ENCODE measurements at regions not wholly inside any gene's neighbourhood (a gene's known extent, or its start where the extent isn't known, plus 50 kb on each side); places are given as distances from the start of the nearest gene placed in this dataset.
"Not testable (repeated sequence)": the region's sequence is repeated elsewhere in the genome, so short reads cannot be mapped to it uniquely, and the experiment has no call there.

- no peak for FAIRE-seq
Measured at GRCh38 chr2:147348931-147349555, 495.8 kb upstream of the ACVR2A start.

DNA sequence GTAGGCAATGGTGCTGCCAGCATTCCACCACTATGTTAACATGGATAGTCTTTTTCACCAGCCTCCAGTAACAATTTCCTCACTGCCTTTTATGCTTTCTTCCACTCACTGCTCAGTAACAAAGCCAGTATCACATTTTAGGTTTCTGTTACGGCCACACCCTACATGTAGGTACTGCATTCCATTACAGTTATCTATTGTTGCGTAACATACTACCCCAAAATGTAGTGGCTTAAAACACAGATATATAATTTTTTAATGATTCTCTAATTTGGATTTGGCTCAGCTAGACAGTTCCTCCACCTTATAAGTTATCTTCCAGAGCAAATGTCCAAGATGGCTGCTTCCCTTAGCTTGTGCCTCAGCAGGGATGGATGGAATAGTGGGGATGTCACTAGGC, 498.7 kb upstream of the ACVR2A start:
- no peak for FAIRE-seq

GRCh38 chr2:147345246-147345645, 499.6 kb upstream of the ACVR2A start:
- no peak for FAIRE-seq

DNA sequence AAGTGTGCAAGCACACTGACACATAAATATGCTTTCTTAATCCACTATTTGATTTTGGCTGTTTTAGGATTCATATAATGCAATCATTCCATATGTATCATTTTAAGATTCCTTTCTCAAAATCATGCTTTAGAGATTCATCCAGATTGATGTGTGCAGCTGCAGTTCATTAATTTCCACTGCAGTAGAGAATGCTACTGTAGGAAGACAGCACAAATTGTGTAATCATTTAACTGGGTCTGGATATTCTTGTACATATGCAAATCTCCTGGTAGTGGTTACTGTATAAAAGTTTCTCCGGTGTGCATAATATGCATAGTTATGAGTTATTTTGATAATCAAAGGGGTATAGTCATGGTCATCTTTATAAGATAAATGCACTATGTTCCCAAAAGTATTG, 502.5 kb upstream of the ACVR2A start:
- no peak for FAIRE-seq

GRCh38 chr2:147331790-147332419, 512.9 kb upstream of the ACVR2A start:
- FAIRE-seq, result no peak

GRCh38 chr2:147330925-147331324, 513.9 kb upstream of the ACVR2A start:
- no peak for FAIRE-seq

- FAIRE-seq, result no peak
Measured at GRCh38 chr2:147327613-147328012, 517.2 kb upstream of the ACVR2A start.

DNA sequence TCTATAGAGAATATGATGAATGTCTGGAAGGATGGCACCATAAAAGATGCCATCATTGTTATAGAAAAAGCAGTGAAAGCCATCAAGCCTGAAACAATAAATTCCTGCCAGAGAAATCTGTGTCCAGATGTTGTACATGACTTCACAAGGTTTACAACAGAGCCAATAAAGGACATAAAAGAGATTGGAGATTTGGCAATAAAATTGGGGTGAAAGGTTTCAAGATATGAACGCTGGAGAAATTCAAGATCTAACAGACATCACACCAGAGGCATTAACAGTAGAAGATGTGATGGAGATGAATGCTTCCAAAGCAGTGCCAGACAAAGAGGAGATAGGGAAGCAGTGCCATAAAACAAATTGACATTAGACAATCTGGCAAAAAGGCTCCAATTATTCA, 518.8 kb upstream of the ACVR2A start:
- no peak for FAIRE-seq

DNA sequence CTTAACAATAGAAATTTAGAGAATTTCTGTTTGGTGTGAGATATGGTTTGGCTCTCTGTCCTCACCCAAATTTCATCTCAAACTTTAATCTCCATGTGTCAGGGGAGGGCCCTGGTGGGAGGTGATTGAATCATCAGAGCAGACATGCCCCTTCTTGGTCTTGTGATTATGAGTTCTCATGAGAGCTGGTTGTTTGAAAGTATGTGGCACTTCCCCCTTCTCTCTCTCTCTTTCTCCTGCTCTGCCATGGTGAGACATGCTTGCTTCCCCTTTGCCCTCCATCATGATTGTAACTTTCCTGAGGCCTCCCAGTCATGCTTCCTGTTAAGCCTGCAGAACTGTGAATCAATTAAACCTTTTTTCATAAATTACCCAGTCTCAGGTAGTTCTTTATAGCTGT, 524.7 kb upstream of the ACVR2A start:
- FAIRE-seq, result no peak

- no peak for FAIRE-seq
Measured at GRCh38 chr2:147311058-147311430, 533.8 kb upstream of the ACVR2A start.

DNA sequence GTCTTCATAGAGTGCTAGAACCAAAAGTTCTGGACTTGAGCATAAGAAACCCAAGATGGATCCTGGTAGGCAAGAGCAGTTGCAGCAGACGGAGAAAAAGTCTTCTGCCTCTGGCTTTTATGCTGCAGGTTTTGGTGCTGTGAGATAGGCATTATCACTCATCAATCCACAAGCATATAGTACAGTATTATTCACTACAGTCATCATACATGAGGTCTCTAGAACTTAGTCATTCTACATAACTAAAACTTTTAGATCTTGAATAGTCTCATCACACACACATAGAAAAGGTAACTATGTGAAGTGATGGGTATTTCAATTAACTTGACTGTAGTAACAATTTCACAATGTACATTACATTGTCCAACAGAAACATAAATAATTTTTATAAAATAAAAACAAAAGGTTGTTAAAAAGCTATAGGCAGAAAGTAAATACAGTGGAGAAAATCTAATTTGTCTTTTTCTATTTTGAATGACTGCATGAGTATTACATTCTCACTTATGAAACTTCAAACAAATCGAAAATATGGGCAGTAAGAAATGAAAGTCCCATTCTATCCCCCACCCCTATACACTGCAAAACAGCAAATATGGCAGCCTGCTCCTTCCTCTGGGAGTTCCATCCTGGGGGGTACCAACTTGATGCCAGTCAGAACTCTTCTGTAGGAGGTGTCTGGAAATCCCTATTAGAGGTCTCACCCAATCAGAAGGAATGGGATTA, 534.3 kb upstream of the ACVR2A start:
- no peak for FAIRE-seq

GRCh38 chr2:147297820-147298219, 547.0 kb upstream of the ACVR2A start:
- no peak for FAIRE-seq

GRCh38 chr2:147294825-147295392, 549.9 kb upstream of the ACVR2A start:
- no peak for FAIRE-seq

DNA sequence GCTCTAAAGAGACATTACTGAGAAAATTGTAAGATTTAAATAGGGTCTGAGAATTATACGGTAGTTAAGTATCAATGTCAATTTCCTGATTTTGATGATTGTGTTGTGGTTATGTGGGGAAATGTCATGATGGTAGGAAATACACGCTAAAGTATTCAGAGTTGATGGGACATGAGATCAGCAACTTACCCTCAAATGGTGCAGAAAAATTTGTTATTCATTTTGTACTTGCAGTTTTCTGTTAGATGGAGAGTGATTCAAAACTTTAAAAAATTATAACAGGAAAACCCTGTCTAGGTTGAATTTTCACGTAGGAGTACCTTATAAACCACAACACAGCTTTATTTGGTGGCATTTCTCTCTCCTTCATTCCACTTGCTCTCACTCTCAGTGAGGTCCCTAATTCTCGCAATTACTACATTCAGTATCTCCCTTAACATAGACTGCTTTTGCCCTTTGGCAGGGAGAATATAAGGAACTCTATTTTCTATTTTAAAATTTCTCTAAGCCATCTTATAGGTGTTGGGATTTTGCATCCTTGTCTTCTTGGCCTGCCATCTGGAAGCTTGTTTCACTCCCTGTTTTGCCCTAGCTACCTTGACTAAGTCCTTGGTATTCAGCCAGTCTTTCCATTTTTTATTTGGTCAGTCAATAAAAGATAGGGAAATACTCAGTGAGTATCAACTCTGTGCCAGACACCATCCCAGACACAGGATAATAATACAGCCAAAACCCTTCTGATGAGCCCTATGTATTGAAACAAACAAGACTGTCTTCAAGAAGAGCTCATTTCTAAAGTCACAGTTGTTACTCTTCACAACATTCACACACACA, 550.6 kb upstream of the ACVR2A start:
- no peak for FAIRE-seq

DNA sequence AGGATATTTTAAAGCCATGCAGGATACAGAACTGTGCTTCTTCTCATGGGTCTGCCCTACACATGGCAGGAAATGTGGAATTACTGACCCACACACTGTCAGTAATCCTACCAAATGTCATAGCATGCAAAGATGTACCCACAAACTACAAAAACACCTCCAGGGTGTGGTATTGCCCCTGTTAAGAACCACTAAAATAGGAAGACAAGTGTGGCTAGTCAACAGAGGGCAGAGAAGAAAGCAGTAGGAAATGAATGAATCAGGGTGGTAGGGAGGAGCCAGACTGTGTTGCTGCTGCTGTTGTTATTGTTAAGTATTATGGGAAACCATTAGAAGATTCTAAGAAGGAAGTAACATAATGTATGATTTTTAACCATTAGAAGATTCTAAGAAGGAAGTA, 556.7 kb upstream of the ACVR2A start:
- FAIRE-seq, result no peak

- FAIRE-seq, result no peak
Measured at GRCh38 chr2:147275943-147276342, 568.9 kb upstream of the ACVR2A start.

DNA sequence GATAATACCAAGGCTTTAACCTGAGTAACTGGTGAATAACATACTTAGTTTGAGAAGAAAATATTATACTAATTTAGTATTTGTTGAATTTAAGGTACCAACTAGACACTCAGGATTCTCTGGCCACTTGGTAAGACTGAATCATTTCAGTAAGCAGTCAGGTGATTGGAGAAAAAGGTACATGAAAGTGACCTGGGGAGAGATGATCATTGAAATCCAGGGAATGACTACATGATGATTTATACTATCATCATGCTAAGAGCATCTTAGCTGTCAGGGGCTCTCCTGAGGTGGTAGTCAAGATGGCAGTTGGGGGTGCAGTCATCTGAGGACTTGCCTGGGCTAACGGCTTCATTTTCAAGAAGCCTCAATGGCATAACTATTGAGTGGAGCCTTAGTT, 571.2 kb upstream of the ACVR2A start:
- FAIRE-seq, result no peak

DNA sequence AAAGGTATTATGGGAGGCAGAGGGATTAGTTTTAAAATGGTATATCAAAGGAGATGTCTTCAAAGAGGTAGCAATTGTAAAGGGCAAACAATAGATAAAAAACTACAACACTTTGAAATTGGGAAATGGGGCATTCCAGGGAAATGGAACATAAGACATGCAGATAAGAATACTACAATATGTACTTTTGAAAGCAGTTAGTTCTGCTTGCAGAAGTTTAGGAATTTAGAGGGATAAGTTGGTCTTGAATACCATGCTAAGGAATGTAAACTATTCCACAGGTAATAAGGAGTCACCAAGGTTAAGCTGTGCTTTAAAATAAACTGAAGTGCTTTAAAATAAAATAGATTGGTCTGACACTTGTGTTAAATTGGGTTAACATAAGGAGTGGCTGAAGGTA, 571.7 kb upstream of the ACVR2A start:
- no peak for FAIRE-seq

DNA sequence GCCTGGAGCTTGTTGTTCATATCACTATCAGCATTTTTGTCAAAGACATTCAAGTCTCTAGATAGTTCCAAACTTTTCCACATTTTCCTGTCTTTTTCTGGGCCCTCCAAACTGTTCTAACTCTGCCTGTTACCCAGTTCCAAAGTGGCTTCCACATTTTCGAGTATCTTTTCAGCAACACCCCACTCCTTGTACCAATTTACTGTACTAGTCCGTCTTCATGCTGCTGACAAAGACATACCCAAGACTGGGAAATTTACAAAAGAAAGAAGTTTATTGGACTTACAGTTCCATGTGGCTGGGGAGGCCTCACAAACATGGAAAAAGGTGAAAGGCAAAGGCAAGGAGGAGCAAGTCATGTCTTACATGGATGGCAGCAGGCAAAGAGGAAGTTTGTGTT, 575.2 kb upstream of the ACVR2A start:
- FAIRE-seq, result not testable (repeated sequence)

DNA sequence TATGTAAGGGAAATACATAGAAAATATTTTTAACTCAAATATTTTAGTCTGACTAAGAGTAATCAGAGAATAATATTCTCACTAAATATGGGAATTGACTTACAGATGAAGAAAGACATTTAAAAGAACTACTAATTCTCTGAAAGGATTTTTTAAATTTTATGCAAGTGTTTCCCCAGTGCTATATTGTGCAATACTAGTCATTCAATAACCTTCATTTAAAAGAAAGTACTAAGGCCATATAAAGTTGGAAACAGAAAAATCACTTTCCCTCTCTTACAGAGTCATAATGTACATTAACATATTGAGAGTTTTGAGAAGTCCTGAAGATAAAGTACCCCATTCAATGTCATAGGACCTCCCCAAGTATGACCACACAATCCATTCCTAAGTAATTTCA, 584.6 kb upstream of the ACVR2A start:
- no peak for FAIRE-seq

DNA sequence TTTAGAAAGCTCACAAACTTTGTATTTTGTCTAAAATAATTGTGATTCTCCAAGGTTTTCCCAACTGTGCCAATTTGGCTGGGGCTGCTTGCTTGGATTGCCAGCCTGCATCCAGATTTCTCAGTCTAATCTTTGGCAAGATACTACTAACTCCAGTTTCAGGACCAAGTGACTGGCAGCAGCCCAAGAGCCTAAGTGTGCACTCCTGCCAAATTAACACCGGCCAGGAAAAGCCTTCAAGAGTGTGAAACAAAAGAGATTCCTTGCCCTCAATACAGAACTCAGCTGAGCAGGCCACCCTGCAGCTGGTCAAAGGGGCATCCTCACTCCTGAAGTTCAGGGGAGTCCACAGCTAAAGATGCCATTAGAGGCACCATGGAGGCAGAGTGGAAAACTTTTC, 589.0 kb upstream of the ACVR2A start:
- no peak for FAIRE-seq

GRCh38 chr2:147250652-147251356, 594.0 kb upstream of the ACVR2A start:
- FAIRE-seq, result no peak

GRCh38 chr2:147247749-147248148, 597.1 kb upstream of the ACVR2A start:
- no peak for FAIRE-seq

Data from TTC549 (cell line).